GM12872 (cell line): ENCODE measurements at regions not wholly inside any gene's neighbourhood (a gene's known extent, or its start where the extent isn't known, plus 50 kb on each side); places are given as distances from the start of the nearest gene placed in this dataset.

Experiments used
- TF ChIP-seq, protein P1 (sequence below): IDR thresholded peaks from 3 replicates; pipeline ENCODE4 v1.5.1; 2011; ENCODE audit warnings: low read depth, mild to moderate bottlenecking, low read length, moderate library complexity; ENCODE audit not compliant: insufficient read depth

- TF ChIP-seq, protein P1, sequence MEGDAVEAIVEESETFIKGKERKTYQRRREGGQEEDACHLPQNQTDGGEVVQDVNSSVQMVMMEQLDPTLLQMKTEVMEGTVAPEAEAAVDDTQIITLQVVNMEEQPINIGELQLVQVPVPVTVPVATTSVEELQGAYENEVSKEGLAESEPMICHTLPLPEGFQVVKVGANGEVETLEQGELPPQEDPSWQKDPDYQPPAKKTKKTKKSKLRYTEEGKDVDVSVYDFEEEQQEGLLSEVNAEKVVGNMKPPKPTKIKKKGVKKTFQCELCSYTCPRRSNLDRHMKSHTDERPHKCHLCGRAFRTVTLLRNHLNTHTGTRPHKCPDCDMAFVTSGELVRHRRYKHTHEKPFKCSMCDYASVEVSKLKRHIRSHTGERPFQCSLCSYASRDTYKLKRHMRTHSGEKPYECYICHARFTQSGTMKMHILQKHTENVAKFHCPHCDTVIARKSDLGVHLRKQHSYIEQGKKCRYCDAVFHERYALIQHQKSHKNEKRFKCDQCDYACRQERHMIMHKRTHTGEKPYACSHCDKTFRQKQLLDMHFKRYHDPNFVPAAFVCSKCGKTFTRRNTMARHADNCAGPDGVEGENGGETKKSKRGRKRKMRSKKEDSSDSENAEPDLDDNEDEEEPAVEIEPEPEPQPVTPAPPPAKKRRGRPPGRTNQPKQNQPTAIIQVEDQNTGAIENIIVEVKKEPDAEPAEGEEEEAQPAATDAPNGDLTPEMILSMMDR, result no peak
These were observed 427.6 kb downstream of the TBL1XR1 start for GRCh38 chr3:176769547-176770190.

DNA sequence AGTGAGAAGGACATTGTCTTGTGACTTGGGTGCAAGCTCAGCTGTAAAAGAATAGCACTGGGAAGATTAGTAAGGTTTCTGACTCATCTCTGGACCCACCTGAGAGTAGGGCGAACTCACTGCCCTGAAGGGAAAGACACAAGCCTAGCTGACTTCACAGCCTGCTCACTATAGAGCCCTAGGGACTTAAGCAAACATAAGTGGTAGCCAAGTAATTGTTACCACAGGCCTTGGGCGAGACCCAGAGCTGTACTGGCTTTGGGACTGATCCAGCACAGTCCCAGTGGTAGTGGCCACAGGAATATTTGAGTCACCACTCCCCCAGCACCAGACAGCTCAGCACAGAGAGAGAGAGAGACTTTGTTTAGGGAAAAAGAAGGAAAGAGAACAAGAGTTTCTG, 429.9 kb downstream of the TBL1XR1 start:
- TF ChIP-seq, protein P1, result no peak

DNA sequence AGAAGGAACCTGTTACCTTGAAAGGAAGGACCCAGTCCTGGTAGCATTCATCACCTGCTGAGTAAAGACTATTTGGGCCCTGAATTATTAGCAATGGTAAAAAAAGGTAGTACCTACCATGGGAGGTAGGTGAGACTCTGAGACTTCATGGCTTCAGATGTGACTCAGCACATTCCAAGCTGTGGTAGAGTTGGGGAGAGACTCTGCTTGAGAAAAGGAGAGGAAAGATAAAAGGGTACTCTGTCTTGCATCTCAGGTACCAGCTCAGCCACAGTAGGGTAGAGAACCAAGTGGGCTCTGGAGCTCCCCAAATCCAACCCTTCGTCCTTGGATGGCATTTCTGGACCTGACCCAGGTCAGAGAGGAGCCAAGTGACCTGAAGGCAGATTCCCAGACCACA, 430.4 kb downstream of the TBL1XR1 start:
- TF ChIP-seq, protein P1, result no peak

DNA sequence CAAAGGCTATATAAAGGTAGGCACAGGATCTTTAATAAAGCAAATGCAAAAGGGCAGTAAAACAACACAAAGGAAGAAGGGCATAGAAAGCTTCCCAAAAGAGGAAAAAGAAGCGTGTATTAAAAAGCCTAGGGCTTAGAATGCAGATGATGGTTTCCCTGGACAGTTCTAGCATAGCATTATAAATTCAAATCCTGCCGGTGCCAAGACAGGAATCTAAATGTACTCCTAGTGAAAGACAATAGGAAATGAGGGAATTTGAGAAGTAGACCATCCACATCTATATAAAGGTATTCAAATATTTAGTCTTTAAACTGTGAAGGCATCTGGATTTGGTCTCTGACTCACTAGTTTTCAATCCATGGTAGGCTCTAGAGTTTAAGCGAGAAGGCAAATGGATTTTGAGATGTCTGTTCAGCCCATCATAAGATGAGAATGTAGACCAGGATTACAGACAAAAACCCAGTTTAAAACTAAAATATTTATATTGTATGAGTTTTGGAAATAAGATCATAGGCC, 431.8 kb downstream of the TBL1XR1 start:
- TF ChIP-seq, protein P1, result no peak

DNA sequence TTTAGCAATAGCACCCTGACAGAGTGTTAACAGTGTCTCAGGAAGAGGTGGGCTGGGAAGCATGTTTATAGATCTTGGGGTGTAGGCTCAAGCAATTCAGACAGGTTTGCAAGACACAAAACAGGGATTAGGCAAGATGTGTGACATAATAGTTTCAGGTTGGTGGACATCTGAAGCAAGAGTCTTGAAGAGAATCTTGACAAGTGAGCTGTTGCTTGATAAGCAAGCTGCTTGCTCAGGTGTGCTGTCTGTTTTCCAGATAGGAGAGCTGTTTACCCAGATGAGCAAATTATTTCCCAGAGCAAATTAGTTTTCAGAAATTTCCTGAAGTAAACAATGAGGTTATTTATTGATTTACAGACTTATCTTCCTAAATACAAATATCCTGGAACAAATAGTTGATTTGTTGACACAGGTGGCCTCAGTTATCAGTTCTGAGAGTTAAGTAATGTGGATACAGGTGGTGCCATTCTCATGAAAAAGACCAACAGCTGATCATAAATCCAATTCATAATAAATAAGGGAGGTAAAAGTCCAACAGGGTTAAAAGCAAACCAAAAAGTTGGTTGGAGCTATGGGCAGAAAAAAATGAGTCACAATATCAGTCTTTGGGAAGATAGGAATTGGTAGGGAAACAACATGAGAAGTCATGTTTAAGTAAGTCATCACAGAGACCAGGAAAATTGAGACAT, 437.3 kb downstream of the TBL1XR1 start:
- TF ChIP-seq, protein P1, result no peak

GRCh38 chr3:176757429-176757828, 439.9 kb downstream of the TBL1XR1 start:
- TF ChIP-seq, protein P1, result no peak

DNA sequence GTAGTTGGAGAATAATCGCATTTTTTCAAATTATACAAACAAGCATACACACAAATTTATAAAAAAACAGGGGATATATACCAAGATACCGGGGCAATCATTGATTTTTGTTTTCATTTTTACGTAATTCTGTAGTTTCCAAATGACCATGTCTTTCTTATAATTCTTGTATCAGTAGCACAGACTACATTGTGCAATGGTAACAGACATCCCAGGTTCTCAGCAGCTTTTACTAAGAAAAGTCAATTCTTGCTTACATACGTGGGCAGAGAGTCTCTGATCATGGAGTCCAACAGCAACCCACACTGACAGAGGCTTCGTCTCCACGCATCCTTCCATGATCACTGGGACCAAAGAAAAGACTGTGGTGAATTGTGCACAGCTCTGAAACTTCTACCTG, 441.3 kb downstream of the TBL1XR1 start:
- TF ChIP-seq, protein P1, result no peak
